ENCODE measurements at regions not wholly inside any gene's neighbourhood (a gene's known extent, or its start where the extent isn't known, plus 50 kb on each side); places are given as distances from the start of the nearest gene placed in this dataset.

DNA sequence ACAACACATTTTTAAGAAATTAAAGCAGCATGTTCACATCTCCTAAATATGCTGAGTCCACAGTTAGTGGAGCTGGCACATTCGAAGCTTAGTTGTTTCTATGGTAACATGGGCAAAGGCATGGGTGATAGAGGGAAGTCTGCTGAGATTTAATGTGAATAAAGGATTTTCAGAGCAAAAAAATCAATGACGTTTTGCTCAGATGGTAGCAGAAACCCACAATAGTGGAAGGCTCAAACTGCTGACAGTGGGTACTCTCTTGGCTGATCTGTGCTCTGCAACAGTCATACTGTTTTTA, 795.1 kb upstream of the ARPP21 start:
- TF ChIP-seq, protein P1, sequence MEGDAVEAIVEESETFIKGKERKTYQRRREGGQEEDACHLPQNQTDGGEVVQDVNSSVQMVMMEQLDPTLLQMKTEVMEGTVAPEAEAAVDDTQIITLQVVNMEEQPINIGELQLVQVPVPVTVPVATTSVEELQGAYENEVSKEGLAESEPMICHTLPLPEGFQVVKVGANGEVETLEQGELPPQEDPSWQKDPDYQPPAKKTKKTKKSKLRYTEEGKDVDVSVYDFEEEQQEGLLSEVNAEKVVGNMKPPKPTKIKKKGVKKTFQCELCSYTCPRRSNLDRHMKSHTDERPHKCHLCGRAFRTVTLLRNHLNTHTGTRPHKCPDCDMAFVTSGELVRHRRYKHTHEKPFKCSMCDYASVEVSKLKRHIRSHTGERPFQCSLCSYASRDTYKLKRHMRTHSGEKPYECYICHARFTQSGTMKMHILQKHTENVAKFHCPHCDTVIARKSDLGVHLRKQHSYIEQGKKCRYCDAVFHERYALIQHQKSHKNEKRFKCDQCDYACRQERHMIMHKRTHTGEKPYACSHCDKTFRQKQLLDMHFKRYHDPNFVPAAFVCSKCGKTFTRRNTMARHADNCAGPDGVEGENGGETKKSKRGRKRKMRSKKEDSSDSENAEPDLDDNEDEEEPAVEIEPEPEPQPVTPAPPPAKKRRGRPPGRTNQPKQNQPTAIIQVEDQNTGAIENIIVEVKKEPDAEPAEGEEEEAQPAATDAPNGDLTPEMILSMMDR (conservative IDR thresholded peaks at IDR 0.05; ENCODE audit: low read depth in 2 of 2): no peak
- no peak for TF ChIP-seq EZH2phosphoT487 (IDR thresholded peaks at IDR 0.05; ENCODE audit: unreplicated experiment)
- no peak for TF ChIP-seq NANOG (IDR thresholded peaks at IDR 0.05; ENCODE audit: borderline replicate concordance)
- TF ChIP-seq JUNB (IDR thresholded peaks at IDR 0.05; ENCODE audit: unreplicated experiment): no peak
- no peak for TF ChIP-seq EZH2 (IDR thresholded peaks at IDR 0.05; ENCODE audit: low read depth, unreplicated experiment)
- TF ChIP-seq CREB1 (CRISPR knock-in tag; IDR thresholded peaks at IDR 0.05; ENCODE audit: low read depth): no peak
- TF ChIP-seq POLR2AphosphoS5 (IDR thresholded peaks at IDR 0.05; ENCODE audit: low read depth): no peak
- TF ChIP-seq, protein P2, sequence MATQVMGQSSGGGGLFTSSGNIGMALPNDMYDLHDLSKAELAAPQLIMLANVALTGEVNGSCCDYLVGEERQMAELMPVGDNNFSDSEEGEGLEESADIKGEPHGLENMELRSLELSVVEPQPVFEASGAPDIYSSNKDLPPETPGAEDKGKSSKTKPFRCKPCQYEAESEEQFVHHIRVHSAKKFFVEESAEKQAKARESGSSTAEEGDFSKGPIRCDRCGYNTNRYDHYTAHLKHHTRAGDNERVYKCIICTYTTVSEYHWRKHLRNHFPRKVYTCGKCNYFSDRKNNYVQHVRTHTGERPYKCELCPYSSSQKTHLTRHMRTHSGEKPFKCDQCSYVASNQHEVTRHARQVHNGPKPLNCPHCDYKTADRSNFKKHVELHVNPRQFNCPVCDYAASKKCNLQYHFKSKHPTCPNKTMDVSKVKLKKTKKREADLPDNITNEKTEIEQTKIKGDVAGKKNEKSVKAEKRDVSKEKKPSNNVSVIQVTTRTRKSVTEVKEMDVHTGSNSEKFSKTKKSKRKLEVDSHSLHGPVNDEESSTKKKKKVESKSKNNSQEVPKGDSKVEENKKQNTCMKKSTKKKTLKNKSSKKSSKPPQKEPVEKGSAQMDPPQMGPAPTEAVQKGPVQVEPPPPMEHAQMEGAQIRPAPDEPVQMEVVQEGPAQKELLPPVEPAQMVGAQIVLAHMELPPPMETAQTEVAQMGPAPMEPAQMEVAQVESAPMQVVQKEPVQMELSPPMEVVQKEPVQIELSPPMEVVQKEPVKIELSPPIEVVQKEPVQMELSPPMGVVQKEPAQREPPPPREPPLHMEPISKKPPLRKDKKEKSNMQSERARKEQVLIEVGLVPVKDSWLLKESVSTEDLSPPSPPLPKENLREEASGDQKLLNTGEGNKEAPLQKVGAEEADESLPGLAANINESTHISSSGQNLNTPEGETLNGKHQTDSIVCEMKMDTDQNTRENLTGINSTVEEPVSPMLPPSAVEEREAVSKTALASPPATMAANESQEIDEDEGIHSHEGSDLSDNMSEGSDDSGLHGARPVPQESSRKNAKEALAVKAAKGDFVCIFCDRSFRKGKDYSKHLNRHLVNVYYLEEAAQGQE (IDR thresholded peaks at IDR 0.05; ENCODE audit: unreplicated experiment): no peak

Data from GM23338 (cell line).